H9 (cell line): ENCODE measurements at regions not wholly inside any gene's neighbourhood (a gene's known extent, or its start where the extent isn't known, plus 50 kb on each side); places are given as distances from the start of the nearest gene placed in this dataset.
A peak's percentile ranks its signal among the peaks of the same experiment; 100 is the strongest.

Experiments
- DNase-seq: peaks from one replicate; pipeline ENCODE4 v3.0.0-alpha.2; 2017
- H2AFZ ChIP-seq: one replicate; pipeline ENCODE4 v1.6.1; 2013; ENCODE audit warnings: mild to moderate bottlenecking, low read length, control low read depth, moderate library complexity
- H2AK5ac ChIP-seq: 2 replicates; pipeline ENCODE4 v1.6.1; 2013; ENCODE audit warnings: low read length, control low read depth, mixed read lengths; ENCODE audit not compliant: insufficient read length
- H2BK120ac ChIP-seq: one replicate; pipeline ENCODE4 v1.6.1; 2013; ENCODE audit warnings: low read depth, mild to moderate bottlenecking, low read length, control low read depth, inconsistent platforms; ENCODE audit not compliant: poor library complexity, severe bottlenecking
- H2BK12ac ChIP-seq: 2 replicates; pipeline ENCODE4 v1.6.1; 2013; ENCODE audit warnings: low read length, control low read depth, mixed read lengths, low read depth; ENCODE audit not compliant: insufficient read length
- H2BK15ac ChIP-seq: 2 replicates; pipeline ENCODE4 v1.6.1; 2013; ENCODE audit warnings: low read depth, low read length, control low read depth
- H2BK20ac ChIP-seq: one replicate; pipeline ENCODE4 v1.6.1; 2013; ENCODE audit warnings: low read depth, mild to moderate bottlenecking, low read length, control low read depth, inconsistent platforms; ENCODE audit not compliant: poor library complexity, severe bottlenecking
- H2BK5ac ChIP-seq: 2 replicates; pipeline ENCODE4 v1.6.1; 2013; ENCODE audit warnings: low read length, control low read depth, mixed read lengths; ENCODE audit not compliant: insufficient read length
- H3K14ac ChIP-seq: 2 replicates; pipeline ENCODE4 v1.6.1; 2013; ENCODE audit warnings: low read length, control low read depth; ENCODE audit not compliant: insufficient read depth
- H3K18ac ChIP-seq: 2 replicates; pipeline ENCODE4 v1.6.1; 2013; ENCODE audit warnings: low read depth, mild to moderate bottlenecking, mixed read lengths, low read length, control low read depth; ENCODE audit not compliant: insufficient read length
- H3K23ac ChIP-seq: 2 replicates; pipeline ENCODE4 v1.6.1; 2013; ENCODE audit warnings: low read length, control low read depth, mixed read lengths, low read depth; ENCODE audit not compliant: insufficient read length
- H3K23me2 ChIP-seq: 2 replicates; pipeline ENCODE4 v1.6.1; 2013; ENCODE audit warnings: low read depth, mild to moderate bottlenecking, mixed read lengths, low read length, control low read depth; ENCODE audit not compliant: insufficient read length, poor library complexity, severe bottlenecking
- H3K27ac ChIP-seq: 2 replicates; pipeline ENCODE4 v1.5.1; 2013; ENCODE audit warnings: low read length, control low read depth, mixed read lengths, low read depth; ENCODE audit not compliant: insufficient read length
- H3K27me3 ChIP-seq: 2 replicates; pipeline ENCODE4 v1.6.1; 2013; ENCODE audit warnings: low read length, control low read depth, inconsistent platforms; ENCODE audit not compliant: insufficient read depth
- H3K4ac ChIP-seq: 2 replicates; pipeline ENCODE4 v1.6.1; 2013; ENCODE audit warnings: low read depth, mild to moderate bottlenecking, control low read depth, inconsistent platforms, low read length, moderate library complexity
- H3K4me1 ChIP-seq: 2 replicates; pipeline ENCODE4 v1.6.1; 2013; ENCODE audit warnings: low read length, control low read depth, inconsistent platforms; ENCODE audit not compliant: insufficient read depth
- H3K4me2 ChIP-seq: 2 replicates; pipeline ENCODE4 v1.6.1; 2013; ENCODE audit warnings: low read length, control low read depth, mixed read lengths; ENCODE audit not compliant: insufficient read length, insufficient read depth
- H3K56ac ChIP-seq: 2 replicates; pipeline ENCODE4 v1.6.1; 2013; ENCODE audit warnings: low read depth, mild to moderate bottlenecking, mixed read lengths, low read length, control low read depth; ENCODE audit not compliant: insufficient read length
- H3K79me1 ChIP-seq: 2 replicates; pipeline ENCODE4 v1.6.1; 2013; ENCODE audit warnings: low read depth, mild to moderate bottlenecking, moderate library complexity, low read length, control low read depth, inconsistent platforms; ENCODE audit not compliant: insufficient read depth, poor library complexity, severe bottlenecking
- H3K79me2 ChIP-seq: 2 replicates; pipeline ENCODE4 v1.6.1; 2013; ENCODE audit warnings: low read length, control low read depth, inconsistent platforms; ENCODE audit not compliant: insufficient read depth
- H3K9ac ChIP-seq: 2 replicates; pipeline ENCODE4 v1.6.1; 2013; ENCODE audit warnings: low read length, control low read depth, mixed read lengths; ENCODE audit not compliant: insufficient read length; ENCODE audit errors: extremely low read depth
- H3K9me3 ChIP-seq: one replicate; pipeline ENCODE4 v1.6.1; 2013; ENCODE audit warnings: low read depth, low read length, inconsistent platforms; ENCODE audit not compliant: control insufficient read depth
- H3T11ph ChIP-seq: one replicate; pipeline ENCODE4 v1.6.1; 2013; ENCODE audit warnings: mild to moderate bottlenecking, low read length, control low read depth, inconsistent platforms
- H4K20me1 ChIP-seq: one replicate; pipeline ENCODE4 v1.6.1; 2013; ENCODE audit not compliant: control insufficient read depth, insufficient read length, insufficient read depth
- H4K5ac ChIP-seq: 2 replicates; pipeline ENCODE4 v1.6.1; 2013; ENCODE audit warnings: low read depth, mild to moderate bottlenecking, mixed read lengths, low read length, control low read depth; ENCODE audit not compliant: insufficient read length
- H4K8ac ChIP-seq: replicated peaks from 2 replicates; pipeline ENCODE4 v1.6.1; 2013; ENCODE audit warnings: low read length, control low read depth, mixed read lengths, low read depth; ENCODE audit not compliant: insufficient read length
- H4K91ac ChIP-seq: 2 replicates; pipeline ENCODE4 v1.6.1; 2013; ENCODE audit warnings: low read depth, mild to moderate bottlenecking, moderate library complexity, mixed read lengths, low read length, control low read depth; ENCODE audit not compliant: insufficient read length
- H3K27ac Mint-ChIP-seq, 3 experiments: 2 replicates in 2 of 3; 3 replicates in 1 of 3; pipeline ENCODE4 v1.8.0; 2020 to 2021; ENCODE audit warnings: mixed read lengths in 3 of 3, mild to moderate bottlenecking in 1 of 3, moderate library complexity in 1 of 3
- H3K27me3 Mint-ChIP-seq: 2 replicates; pipeline ENCODE4 v1.8.0; 2021; ENCODE audit warnings: low read depth, mild to moderate bottlenecking, moderate library complexity, mixed read lengths
- H3K36me3 Mint-ChIP-seq, 3 experiments: 2 replicates in 2 of 3; 3 replicates in 1 of 3; pipeline ENCODE4 v1.8.0; 2020 to 2021; ENCODE audit warnings: low read depth in 3 of 3, mixed read lengths in 3 of 3; ENCODE audit not compliant: insufficient read depth in 1 of 3
- H3K4me1 Mint-ChIP-seq, 2 experiments: 2 replicates each; pipeline ENCODE4 v1.8.0; 2020; ENCODE audit warnings: mixed read lengths in 2 of 2
- H3K4me3 Mint-ChIP-seq, 2 experiments: 2 replicates in 1 of 2; 3 replicates in 1 of 2; pipeline ENCODE4 v1.8.0; 2020 to 2021; ENCODE audit warnings: mild to moderate bottlenecking in 2 of 2, mixed read lengths in 2 of 2, moderate library complexity in 1 of 2
- H3K9me3 Mint-ChIP-seq, 2 experiments: 2 replicates in 1 of 2; 3 replicates in 1 of 2; pipeline ENCODE4 v1.8.0; 2020; ENCODE audit warnings: mild to moderate bottlenecking in 2 of 2, mixed read lengths in 2 of 2, moderate library complexity in 1 of 2
- CTCF ChIP-seq: fragments of 200-600 bp; sonication (generic); conservative IDR thresholded peaks from 3 replicates; pipeline ENCODE4 v1.8.0; 2021; ENCODE audit warnings: antibody characterized with exemption, mild to moderate bottlenecking
- WGBS: extraction: QIAGEN DNeasy Blood & Tissue Kit; methylation state at CpG from one replicate; pipeline ENCODE4 v1.1.7; 2013; ENCODE audit warnings: missing lambda C conversion rate, low lambda C conversion rate, mixed read lengths; ENCODE audit not compliant: insufficient read length; ENCODE audit errors: extremely low coverage; 5-methylcytosine and 5-hydroxymethylcytosine counted together

- no peak for TF ChIP-seq CTCF
- H3K79me1 ChIP-seq: no peaks in the 10 kb centered on the region
- no peak overlapping the region for H3K14ac ChIP-seq
- Mint-ChIP-seq H3K36me3 (no peaks in the 10 kb centered on the region), H3K4me3 (no peak overlapping the region), H3K27ac (no peak overlapping the region), H3K27me3 (no peaks in the 10 kb centered on the region; the same call in 1 of the 2 replicates), H3K4me1 (peaks cover 0 to 8% of the 10 kb centered on the region in 2 experiments; a peak in 2 of 4 replicates), H3K9me3 (no peaks in the 10 kb centered on the region; a peak in 1 of 5 replicates)
- no peak overlapping the region for H4K91ac ChIP-seq
- no peak overlapping the region for H3K56ac ChIP-seq
- no peak overlapping the region for H2BK20ac ChIP-seq
- no peaks in the 10 kb centered on the region for H4K20me1 ChIP-seq
- no peaks in the 10 kb centered on the region for H3K27me3 ChIP-seq
- no peak overlapping the region for H3K18ac ChIP-seq
- H3K27ac ChIP-seq: no peak overlapping the region
- no peak overlapping the region for H3K4ac ChIP-seq
- DNase-seq: no peak
- H3T11ph ChIP-seq: no peak overlapping the region
- no peak overlapping the region for H3K23ac ChIP-seq
- no peaks in the 10 kb centered on the region for H3K79me2 ChIP-seq
- no peak overlapping the region for H4K5ac ChIP-seq
- H2BK120ac ChIP-seq: no peak overlapping the region
- no peaks in the 10 kb centered on the region; the same call in 1 of the 2 replicates for H3K4me1 ChIP-seq
- no peak overlapping the region for H2AFZ ChIP-seq
- H3K9ac ChIP-seq: peak overlapping the region; percentile 27
- H2BK5ac ChIP-seq: no peak overlapping the region
- no CpG with 5 or more reads among the region's 6 CpGs for WGBS
- no peaks in the 10 kb centered on the region for H3K23me2 ChIP-seq
- no peak overlapping the region for H2BK15ac ChIP-seq
- H2BK12ac ChIP-seq: no peak overlapping the region
- H4K8ac ChIP-seq: no peak overlapping the region
- no peak overlapping the region for H2AK5ac ChIP-seq
- H3K9me3 ChIP-seq: no peaks in the 10 kb centered on the region
- H3K4me2 ChIP-seq: no peak overlapping the region
These were observed 87.0 kb upstream of the IGFBP3 start for GRCh38 chr7:46007990-46008643.
